H9 (cell line): ENCODE measurements at regions not wholly inside any gene's neighbourhood (a gene's known extent, or its start where the extent isn't known, plus 50 kb on each side); places are given as distances from the start of the nearest gene placed in this dataset.
"Not testable (repeated sequence)": the region's sequence is repeated elsewhere in the genome, so short reads cannot be mapped to it uniquely, and the experiment has no call there.

Source experiments
- DNase-seq: peaks from one replicate; pipeline ENCODE4 v3.0.0-alpha.2; 2017
- H2AFZ ChIP-seq: one replicate; pipeline ENCODE4 v1.6.1; 2013; ENCODE audit warnings: mild to moderate bottlenecking, low read length, control low read depth, moderate library complexity
- H2AK5ac ChIP-seq: 2 replicates; pipeline ENCODE4 v1.6.1; 2013; ENCODE audit warnings: low read length, control low read depth, mixed read lengths; ENCODE audit not compliant: insufficient read length
- H2BK120ac ChIP-seq: one replicate; pipeline ENCODE4 v1.6.1; 2013; ENCODE audit warnings: low read depth, mild to moderate bottlenecking, low read length, control low read depth, inconsistent platforms; ENCODE audit not compliant: poor library complexity, severe bottlenecking
- H2BK12ac ChIP-seq: 2 replicates; pipeline ENCODE4 v1.6.1; 2013; ENCODE audit warnings: low read length, control low read depth, mixed read lengths, low read depth; ENCODE audit not compliant: insufficient read length
- H2BK15ac ChIP-seq: 2 replicates; pipeline ENCODE4 v1.6.1; 2013; ENCODE audit warnings: low read depth, low read length, control low read depth
- H2BK20ac ChIP-seq: one replicate; pipeline ENCODE4 v1.6.1; 2013; ENCODE audit warnings: low read depth, mild to moderate bottlenecking, low read length, control low read depth, inconsistent platforms; ENCODE audit not compliant: poor library complexity, severe bottlenecking
- H2BK5ac ChIP-seq: 2 replicates; pipeline ENCODE4 v1.6.1; 2013; ENCODE audit warnings: low read length, control low read depth, mixed read lengths; ENCODE audit not compliant: insufficient read length
- H3K14ac ChIP-seq: 2 replicates; pipeline ENCODE4 v1.6.1; 2013; ENCODE audit warnings: low read length, control low read depth; ENCODE audit not compliant: insufficient read depth
- H3K18ac ChIP-seq: 2 replicates; pipeline ENCODE4 v1.6.1; 2013; ENCODE audit warnings: low read depth, mild to moderate bottlenecking, mixed read lengths, low read length, control low read depth; ENCODE audit not compliant: insufficient read length
- H3K23ac ChIP-seq: 2 replicates; pipeline ENCODE4 v1.6.1; 2013; ENCODE audit warnings: low read length, control low read depth, mixed read lengths, low read depth; ENCODE audit not compliant: insufficient read length
- H3K23me2 ChIP-seq: 2 replicates; pipeline ENCODE4 v1.6.1; 2013; ENCODE audit warnings: low read depth, mild to moderate bottlenecking, mixed read lengths, low read length, control low read depth; ENCODE audit not compliant: insufficient read length, poor library complexity, severe bottlenecking
- H3K27ac ChIP-seq: 2 replicates; pipeline ENCODE4 v1.5.1; 2013; ENCODE audit warnings: low read length, control low read depth, mixed read lengths, low read depth; ENCODE audit not compliant: insufficient read length
- H3K27me3 ChIP-seq: 2 replicates; pipeline ENCODE4 v1.6.1; 2013; ENCODE audit warnings: low read length, control low read depth, inconsistent platforms; ENCODE audit not compliant: insufficient read depth
- H3K4ac ChIP-seq: 2 replicates; pipeline ENCODE4 v1.6.1; 2013; ENCODE audit warnings: low read depth, mild to moderate bottlenecking, control low read depth, inconsistent platforms, low read length, moderate library complexity
- H3K4me1 ChIP-seq: 2 replicates; pipeline ENCODE4 v1.6.1; 2013; ENCODE audit warnings: low read length, control low read depth, inconsistent platforms; ENCODE audit not compliant: insufficient read depth
- H3K4me2 ChIP-seq: 2 replicates; pipeline ENCODE4 v1.6.1; 2013; ENCODE audit warnings: low read length, control low read depth, mixed read lengths; ENCODE audit not compliant: insufficient read length, insufficient read depth
- H3K56ac ChIP-seq: 2 replicates; pipeline ENCODE4 v1.6.1; 2013; ENCODE audit warnings: low read depth, mild to moderate bottlenecking, mixed read lengths, low read length, control low read depth; ENCODE audit not compliant: insufficient read length
- H3K79me1 ChIP-seq: 2 replicates; pipeline ENCODE4 v1.6.1; 2013; ENCODE audit warnings: low read depth, mild to moderate bottlenecking, moderate library complexity, low read length, control low read depth, inconsistent platforms; ENCODE audit not compliant: insufficient read depth, poor library complexity, severe bottlenecking
- H3K79me2 ChIP-seq: 2 replicates; pipeline ENCODE4 v1.6.1; 2013; ENCODE audit warnings: low read length, control low read depth, inconsistent platforms; ENCODE audit not compliant: insufficient read depth
- H3K9ac ChIP-seq: 2 replicates; pipeline ENCODE4 v1.6.1; 2013; ENCODE audit warnings: low read length, control low read depth, mixed read lengths; ENCODE audit not compliant: insufficient read length; ENCODE audit errors: extremely low read depth
- H3K9me3 ChIP-seq: one replicate; pipeline ENCODE4 v1.6.1; 2013; ENCODE audit warnings: low read depth, low read length, inconsistent platforms; ENCODE audit not compliant: control insufficient read depth
- H3T11ph ChIP-seq: one replicate; pipeline ENCODE4 v1.6.1; 2013; ENCODE audit warnings: mild to moderate bottlenecking, low read length, control low read depth, inconsistent platforms
- H4K20me1 ChIP-seq: one replicate; pipeline ENCODE4 v1.6.1; 2013; ENCODE audit not compliant: control insufficient read depth, insufficient read length, insufficient read depth
- H4K5ac ChIP-seq: 2 replicates; pipeline ENCODE4 v1.6.1; 2013; ENCODE audit warnings: low read depth, mild to moderate bottlenecking, mixed read lengths, low read length, control low read depth; ENCODE audit not compliant: insufficient read length
- H4K8ac ChIP-seq: replicated peaks from 2 replicates; pipeline ENCODE4 v1.6.1; 2013; ENCODE audit warnings: low read length, control low read depth, mixed read lengths, low read depth; ENCODE audit not compliant: insufficient read length
- H4K91ac ChIP-seq: 2 replicates; pipeline ENCODE4 v1.6.1; 2013; ENCODE audit warnings: low read depth, mild to moderate bottlenecking, moderate library complexity, mixed read lengths, low read length, control low read depth; ENCODE audit not compliant: insufficient read length
- H3K27ac Mint-ChIP-seq, 3 experiments: 2 replicates in 2 of 3; 3 replicates in 1 of 3; pipeline ENCODE4 v1.8.0; 2020 to 2021; ENCODE audit warnings: mixed read lengths in 3 of 3, mild to moderate bottlenecking in 1 of 3, moderate library complexity in 1 of 3
- H3K27me3 Mint-ChIP-seq: 2 replicates; pipeline ENCODE4 v1.8.0; 2021; ENCODE audit warnings: low read depth, mild to moderate bottlenecking, moderate library complexity, mixed read lengths
- H3K36me3 Mint-ChIP-seq, 3 experiments: 2 replicates in 2 of 3; 3 replicates in 1 of 3; pipeline ENCODE4 v1.8.0; 2020 to 2021; ENCODE audit warnings: low read depth in 3 of 3, mixed read lengths in 3 of 3; ENCODE audit not compliant: insufficient read depth in 1 of 3
- H3K4me1 Mint-ChIP-seq, 2 experiments: 2 replicates each; pipeline ENCODE4 v1.8.0; 2020; ENCODE audit warnings: mixed read lengths in 2 of 2
- H3K4me3 Mint-ChIP-seq, 2 experiments: 2 replicates in 1 of 2; 3 replicates in 1 of 2; pipeline ENCODE4 v1.8.0; 2020 to 2021; ENCODE audit warnings: mild to moderate bottlenecking in 2 of 2, mixed read lengths in 2 of 2, moderate library complexity in 1 of 2
- H3K9me3 Mint-ChIP-seq, 2 experiments: 2 replicates in 1 of 2; 3 replicates in 1 of 2; pipeline ENCODE4 v1.8.0; 2020; ENCODE audit warnings: mild to moderate bottlenecking in 2 of 2, mixed read lengths in 2 of 2, moderate library complexity in 1 of 2
- CTCF ChIP-seq: fragments of 200-600 bp; sonication (generic); conservative IDR thresholded peaks from 3 replicates; pipeline ENCODE4 v1.8.0; 2021; ENCODE audit warnings: antibody characterized with exemption, mild to moderate bottlenecking
- WGBS: extraction: QIAGEN DNeasy Blood & Tissue Kit; methylation state at CpG from one replicate; pipeline ENCODE4 v1.1.7; 2013; ENCODE audit warnings: missing lambda C conversion rate, low lambda C conversion rate, mixed read lengths; ENCODE audit not compliant: insufficient read length; ENCODE audit errors: extremely low coverage; 5-methylcytosine and 5-hydroxymethylcytosine counted together

GRCh38 chr1:220967911-220968310 lies 88.7 kb downstream of the HLX start:
- DNase-seq: no peak
- Mint-ChIP-seq H3K27ac (no peak overlapping the region), H3K4me1 (peaks cover 2 to 6% of the 10 kb centered on the region in 2 experiments; a peak in 1 of 4 replicates), H3K4me3 (no peak overlapping the region), H3K27me3 (no peaks in the 10 kb centered on the region), H3K36me3 (no peaks in the 10 kb centered on the region), H3K9me3 (peaks cover 0 to 3% of the 10 kb centered on the region in 2 experiments; a peak in 1 of 5 replicates)
- H3K14ac ChIP-seq: no peak overlapping the region
- no peak overlapping the region for H2BK15ac ChIP-seq
- H3K27me3 ChIP-seq: no peaks in the 10 kb centered on the region
- no peak for TF ChIP-seq CTCF
- no peak overlapping the region for H2BK120ac ChIP-seq
- no CpG with 5 or more reads among the region's 2 CpGs for WGBS
- no peak overlapping the region for H2BK5ac ChIP-seq
- H2BK12ac ChIP-seq: no peak overlapping the region
- no peak overlapping the region for H3K23ac ChIP-seq
- H4K5ac ChIP-seq: no peak overlapping the region
- H3K4me2 ChIP-seq: no peak overlapping the region
- no peaks in the 10 kb centered on the region for H3K23me2 ChIP-seq
- H3K79me2 ChIP-seq: no peaks in the 10 kb centered on the region
- H3K18ac ChIP-seq: no peak overlapping the region
- H3K79me1 ChIP-seq: no peaks in the 10 kb centered on the region
- H4K91ac ChIP-seq: no peak overlapping the region
- no peak overlapping the region for H3T11ph ChIP-seq
- no peak overlapping the region for H3K4ac ChIP-seq
- H2AK5ac ChIP-seq: no peak overlapping the region
- H3K4me1 ChIP-seq: no peaks in the 10 kb centered on the region
- no peaks in the 10 kb centered on the region for H4K20me1 ChIP-seq
- H3K27ac ChIP-seq: no peak overlapping the region
- H3K56ac ChIP-seq: no peak overlapping the region
- no peak overlapping the region for H4K8ac ChIP-seq
- no peak overlapping the region for H2AFZ ChIP-seq
- H3K9me3 ChIP-seq: no peaks in the 10 kb centered on the region
- H2BK20ac ChIP-seq: no peak overlapping the region
- H3K9ac ChIP-seq: no peak overlapping the region

GRCh38 chr1:220969281-220969680 lies 90.0 kb downstream of the HLX start:
- H3K18ac ChIP-seq, H3K27me3 Mint-ChIP-seq, H2BK15ac ChIP-seq, H3K4me1 Mint-ChIP-seq, H3K23me2 ChIP-seq, H4K91ac ChIP-seq, H2AK5ac ChIP-seq, H3K56ac ChIP-seq, H2BK12ac ChIP-seq, H4K20me1 ChIP-seq, H3K27ac Mint-ChIP-seq, H3K14ac ChIP-seq, H3K4me2 ChIP-seq, H4K8ac ChIP-seq, H3K27ac ChIP-seq, H3K9ac ChIP-seq, H3K4me1 ChIP-seq, DNase-seq, H3K4me3 Mint-ChIP-seq, H2AFZ ChIP-seq, H3K9me3 ChIP-seq, H3K23ac ChIP-seq, H3K27me3 ChIP-seq, H3K4ac ChIP-seq, H3K9me3 Mint-ChIP-seq, H2BK120ac ChIP-seq, H4K5ac ChIP-seq, H3K79me2 ChIP-seq, H3T11ph ChIP-seq, H3K36me3 Mint-ChIP-seq, H2BK20ac ChIP-seq, H3K79me1 ChIP-seq, H2BK5ac ChIP-seq: not testable (repeated sequence)
- no CpG with 5 or more reads among the region's 2 CpGs for WGBS
